MCF 10A (cell line): ENCODE measurements at regions not wholly inside any gene's neighbourhood (a gene's known extent, or its start where the extent isn't known, plus 50 kb on each side); places are given as distances from the start of the nearest gene placed in this dataset.

Experiments used
- BruUV-seq: library from RNA; stranded (reverse); fragments of 400-500 nt; replicated peaks from 2 replicates; lab custom pipeline; 2021; lab: Mats Ljungman, UMichigan
- CTCF ChIA-PET: fragments of 300-600 bp; sonication (Branson Sonifier 250); formaldehyde crosslinking; extraction: SDS; loops from one replicate; lab custom pipeline; 2021; ENCODE audit warnings: antibody characterized with exemption, inconsistent platforms; lab: Yijun Ruan, JAX
- POLR2A ChIA-PET: fragments of 300-600, 350-650 bp; sonication (Branson Sonifier 250); formaldehyde crosslinking; extraction: SDS; loops from one replicate; lab custom pipeline; 2020; ENCODE audit warnings: antibody characterized with exemption, inconsistent platforms; lab: Yijun Ruan, JAX
- DNase-seq: peaks from one replicate; pipeline ENCODE4 v3.0.0-alpha.2; 2018; ENCODE audit not compliant: unreplicated experiment
- H3K27ac Mint-ChIP-seq: one replicate; pipeline ENCODE4 v1.8.0; 2022; ENCODE audit warnings: mild to moderate bottlenecking, low read depth, mixed read lengths; ENCODE audit not compliant: unreplicated experiment
- H3K27me3 Mint-ChIP-seq: one replicate; pipeline ENCODE4 v1.8.0; 2022; ENCODE audit warnings: mixed read lengths; ENCODE audit not compliant: insufficient read depth, unreplicated experiment
- H3K36me3 Mint-ChIP-seq: one replicate; pipeline ENCODE4 v1.8.0; 2022; ENCODE audit warnings: mild to moderate bottlenecking, moderate library complexity, mixed read lengths; ENCODE audit not compliant: insufficient read depth, unreplicated experiment
- H3K4me1 Mint-ChIP-seq: one replicate; pipeline ENCODE4 v1.8.0; 2022; ENCODE audit warnings: mixed read lengths; ENCODE audit not compliant: insufficient read depth, unreplicated experiment
- H3K4me3 Mint-ChIP-seq: one replicate; pipeline ENCODE4 v1.8.0; 2022; ENCODE audit warnings: mild to moderate bottlenecking, moderate library complexity, mixed read lengths; ENCODE audit not compliant: unreplicated experiment
- H3K9me3 Mint-ChIP-seq: one replicate; pipeline ENCODE4 v1.8.0; 2022; ENCODE audit warnings: mixed read lengths; ENCODE audit not compliant: unreplicated experiment
- CTCF ChIP-seq: fragments of 200-600 bp; IDR thresholded peaks from one replicate; pipeline ENCODE4 v1.8.0; 2022; ENCODE audit warnings: antibody characterized with exemption, mild to moderate bottlenecking; ENCODE audit not compliant: unreplicated experiment
- intact Hi-C: fragments of 100-400 bp; cut with micrococcal nuclease; formaldehyde crosslinking; loops from 2 replicates; pipeline ENCODE4 v1.14.1; 2022

DNA sequence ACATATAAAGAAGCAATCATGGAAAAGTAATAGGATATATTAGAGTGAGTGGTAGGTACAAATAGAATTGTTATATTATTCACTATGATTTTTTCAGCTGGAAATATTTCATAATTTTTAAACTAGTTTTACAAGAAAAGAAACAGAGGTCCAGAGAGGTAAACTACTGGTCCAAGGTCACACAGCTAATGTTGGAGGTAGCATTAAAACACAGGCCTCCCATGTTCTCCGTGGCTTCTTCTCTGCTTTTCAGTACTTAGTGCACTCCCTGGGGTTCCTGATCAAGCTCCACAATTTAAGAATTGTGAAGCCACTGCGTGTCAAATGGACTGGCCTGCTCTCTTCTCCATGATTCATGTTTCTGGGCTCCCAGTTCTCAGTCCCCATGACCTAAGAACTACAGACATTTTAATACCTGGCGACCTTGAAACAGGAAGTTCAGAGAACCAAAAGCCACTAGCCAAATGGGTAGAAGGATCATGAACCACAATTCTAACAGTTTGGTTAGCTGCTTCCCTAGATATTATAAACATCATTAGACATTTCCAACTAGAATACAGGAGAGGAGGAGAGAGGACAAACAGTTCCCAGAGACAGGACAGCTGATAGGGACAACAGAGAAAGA lies 172.0 kb upstream of the KLF3 start:
- CTCF ChIA-PET, result interaction anchor here (0.6 kb wide), 1 partner anchor 161 kb away, joined by 3 read pairs; no protein-coding TSS in a partner anchor
- Mint-ChIP-seq H3K27ac (no peak overlapping the region), H3K9me3 (no peaks in the 10 kb centered on the region), H3K4me1 (peaks cover 7% of the 10 kb centered on the region), H3K36me3 (no peaks in the 10 kb centered on the region), H3K27me3 (no peaks in the 10 kb centered on the region), H3K4me3 (no peak overlapping the region)
- intact Hi-C loops, result no loop called here
- no TSS peak for BruUV-seq
- no peak for DNase-seq
- TF ChIP-seq CTCF, result no peak
- POLR2A ChIA-PET, result interaction anchor here (1.9 kb wide), 1 partner anchor 24 kb away, joined by 4 read pairs; no protein-coding TSS in a partner anchor

DNA sequence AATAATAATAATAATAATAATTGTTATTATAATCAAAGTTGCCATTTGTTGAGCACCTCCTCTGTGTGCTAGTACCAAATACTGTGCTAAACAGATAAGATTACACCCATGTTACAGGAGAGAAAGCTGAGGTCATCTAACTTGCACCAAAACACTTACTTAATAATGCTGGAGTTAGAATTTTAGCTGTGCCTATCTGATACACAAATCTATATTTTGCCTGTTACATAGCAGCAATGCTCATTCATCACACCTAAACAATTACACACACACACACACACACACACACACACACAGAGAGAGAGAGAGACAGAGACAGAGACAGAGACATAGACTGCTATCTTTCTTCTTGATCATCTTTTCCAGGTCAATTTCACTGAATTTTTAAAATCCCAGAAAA lies 170.9 kb upstream of the KLF3 start:
- Mint-ChIP-seq H3K4me3 (no peak overlapping the region), H3K36me3 (no peaks in the 10 kb centered on the region), H3K27me3 (no peaks in the 10 kb centered on the region), H3K9me3 (no peaks in the 10 kb centered on the region), H3K27ac (no peak overlapping the region), H3K4me1 (peaks cover 7% of the 10 kb centered on the region)
- BruUV-seq, result no TSS peak
- ChIA-PET POLR2A (interaction anchor here (0.6 to 1.9 kb wide), 3 partner anchors 15 to 152 kb away, joined by 3 to 5 read pairs (median 4); no protein-coding TSS in a partner anchor), CTCF (interaction anchor here (0.6 kb wide), 2 partner anchors 123 to 170 kb away, joined by 3 to 4 read pairs; no protein-coding TSS in a partner anchor)
- no peak for DNase-seq
- intact Hi-C loops, result no loop called here
- TF ChIP-seq CTCF, result no peak

- Mint-ChIP-seq H3K36me3 (no peaks in the 10 kb centered on the region), H3K27ac (no peak overlapping the region), H3K9me3 (no peaks in the 10 kb centered on the region), H3K4me1 (peaks cover under 1% of the 10 kb centered on the region), H3K4me3 (no peak overlapping the region), H3K27me3 (no peaks in the 10 kb centered on the region)
- no peak for TF ChIP-seq CTCF
- intact Hi-C loops, result no loop called here
- ChIA-PET CTCF (interaction anchor here (0.6 kb wide), 1 partner anchor 1654 kb away, joined by 4 read pairs; no protein-coding TSS in a partner anchor), POLR2A (interaction anchor here (1.0 kb wide), 1 partner anchor 9 kb away, joined by 3 read pairs; no protein-coding TSS in a partner anchor)
- BruUV-seq, result no TSS peak
- DNase-seq, result no peak
Observed at GRCh38 chr4:38495446-38495845, 168.6 kb upstream of the KLF3 start.

DNA sequence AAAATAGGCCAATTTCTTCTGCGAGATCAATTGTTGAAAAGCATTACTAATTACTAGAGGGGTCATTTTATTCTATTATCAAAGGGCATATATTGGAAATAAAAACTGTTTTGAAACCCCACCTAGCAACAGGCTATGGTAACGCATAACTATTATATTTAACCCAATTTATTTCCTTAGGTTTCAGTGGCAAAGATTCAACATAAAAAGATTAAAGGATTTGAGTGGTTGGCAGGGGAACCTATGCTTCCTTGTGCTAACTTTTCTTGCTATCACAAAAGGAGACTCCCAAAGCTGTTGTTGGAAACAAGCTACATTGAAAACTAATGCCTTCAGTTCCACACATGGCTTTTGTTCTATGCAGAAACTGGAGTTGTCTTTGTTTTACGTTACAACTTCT lies 166.9 kb upstream of the KLF3 start:
- Mint-ChIP-seq H3K4me1 (no peaks in the 10 kb centered on the region), H3K27ac (no peak overlapping the region), H3K9me3 (no peaks in the 10 kb centered on the region), H3K4me3 (no peak overlapping the region), H3K27me3 (no peaks in the 10 kb centered on the region), H3K36me3 (no peaks in the 10 kb centered on the region)
- no peak for TF ChIP-seq CTCF
- DNase-seq, result no peak
- no TSS peak for BruUV-seq
- ChIA-PET POLR2A (no interaction called here), CTCF (interaction anchor here (0.7 to 1.7 kb wide), 2 partner anchors 11 to 119 kb away, joined by 3 to 4 read pairs; no protein-coding TSS in a partner anchor)
- intact Hi-C loops, result no loop called here
